ENCODE measurements at regions not wholly inside any gene's neighbourhood (a gene's known extent, or its start where the extent isn't known, plus 50 kb on each side); places are given as distances from the start of the nearest gene placed in this dataset.

DNA sequence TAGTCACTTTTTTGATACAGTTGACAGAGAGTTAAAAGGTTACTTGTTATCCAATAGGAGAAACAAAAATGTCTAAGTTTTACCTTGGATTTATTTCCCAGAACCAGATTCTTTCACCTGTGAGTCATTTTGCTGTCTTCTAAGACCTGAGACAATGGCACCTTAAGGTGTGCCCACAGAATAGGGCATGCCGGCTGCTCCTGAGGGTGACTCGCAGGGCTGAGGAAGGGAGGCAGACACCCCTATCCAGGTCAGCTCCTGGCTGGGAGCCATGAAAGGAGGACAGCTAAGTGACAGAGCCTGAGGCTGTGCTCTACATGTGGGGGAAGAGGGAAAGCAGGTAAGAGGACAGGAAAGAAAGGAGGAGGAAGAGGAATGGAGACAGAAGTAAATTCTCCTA, 67.8 kb downstream of the RASSF10 start:
- Histone ChIP-seq H3K14ac (ENCODE audit: insufficient read length) (no peak overlapping the region), H2BK120ac (replicated peaks; ENCODE audit: low read depth, low read length) (no peak overlapping the region), H4K91ac (replicated peaks; ENCODE audit: insufficient read length, low read length) (no peak overlapping the region), H3K4me3 (ENCODE audit: extremely low read depth in 1 of 4, insufficient read depth in 2 of 4, low read depth in 3 of 4, low read length in 4 of 4) (no peak overlapping the region), H3K9ac (replicated peaks in 1 of 4; ENCODE audit: extremely low read depth in 1 of 4, low read depth in 3 of 4, low read length in 3 of 4) (no peak overlapping the region), H2BK5ac (ENCODE audit: low read depth, low read length) (no peak overlapping the region), H2AFZ (ENCODE audit: low read length) (no peak overlapping the region), H4K8ac (ENCODE audit: extremely low read depth, insufficient read depth, low read length) (no peak overlapping the region), H3K4me1 (replicated peaks in 1 of 4; ENCODE audit: control insufficient read depth in 3 of 4, insufficient read depth in 4 of 4, low read length in 3 of 4) (no peaks in the 10 kb centered on the region; a peak in 1 of 7 replicates), H3K4ac (replicated peaks; ENCODE audit: insufficient read length, low read depth, low read length) (no peak overlapping the region), H3K79me1 (ENCODE audit: low read depth, low read length) (no peaks in the 10 kb centered on the region), H3K27me3 (replicated peaks in 1 of 4; ENCODE audit: control insufficient read depth in 3 of 4, extremely low read depth in 1 of 4, insufficient read depth in 3 of 4, low read length in 3 of 4) (no peaks in the 10 kb centered on the region), H2BK15ac (ENCODE audit: low read length) (no peak overlapping the region), H4K5ac (ENCODE audit: insufficient read length, low read depth, low read length) (no peak overlapping the region), H3K36me3 (ENCODE audit: control insufficient read depth in 2 of 4, insufficient read depth in 4 of 4, low read length in 3 of 4) (no peaks in the 10 kb centered on the region), H2BK20ac (ENCODE audit: low read length) (no peak overlapping the region), H3K23me2 (ENCODE audit: low read depth, low read length) (no peaks in the 10 kb centered on the region), H3K4me2 (ENCODE audit: insufficient read depth in 1 of 2, low read depth in 2 of 2, low read length in 2 of 2) (no peak overlapping the region), H4K20me1 (replicated peaks in 1 of 2; ENCODE audit: control insufficient read depth in 1 of 2, insufficient read depth in 2 of 2, low read length in 2 of 2) (no peaks in the 10 kb centered on the region), H3K9me3 (ENCODE audit: insufficient read depth in 2 of 2, low read depth in 1 of 2, low read length in 1 of 2) (no peaks in the 10 kb centered on the region), H2AK5ac (ENCODE audit: low read depth, low read length) (no peak overlapping the region), H3K18ac (ENCODE audit: extremely low read depth, low read length) (no peak overlapping the region), H3K23ac (ENCODE audit: insufficient read length) (no peak overlapping the region), H3K79me2 (ENCODE audit: control insufficient read depth in 1 of 2, insufficient read depth in 2 of 2, low read length in 2 of 2) (no peaks in the 10 kb centered on the region), H3K56ac (replicated peaks; ENCODE audit: insufficient read length, low read depth, low read length) (no peak overlapping the region), H2BK12ac (ENCODE audit: low read depth, low read length) (no peak overlapping the region), H3K27ac (ENCODE audit: low read depth, low read length) (no peak overlapping the region)
- POLR2A ChIA-PET (ENCODE audit: partially characterized antibody): no interaction called here
- WGBS, 2 experiments (ENCODE audit: extremely low coverage in 1 of 2, insufficient coverage in 1 of 2, insufficient read length in 1 of 2, insufficient replicate concordance in 2 of 2, low coverage in 1 of 2, low lambda C conversion rate in 2 of 2, missing lambda C conversion rate in 1 of 2): 96% methylated on average over 2 of the region's 2 CpGs; no CpG with 5 or more reads in 1 of the 2 experiments
- no peak for TF ChIP-seq RAD21 (IDR thresholded peaks at IDR 0.05 in 1 of 2, conservative IDR thresholded peaks at IDR 0.05 in 1 of 2; ENCODE audit: low read depth in 2 of 2, low read length in 2 of 2)
- DNase-seq (ENCODE audit: low read depth in 1 of 2, low spot score in 2 of 2) (no peak), FAIRE-seq (no peak)
- CTCF ChIA-PET (ENCODE audit: partially characterized antibody): no interaction called here
